ENCODE measurements at regions not wholly inside any gene's neighbourhood (a gene's known extent, or its start where the extent isn't known, plus 50 kb on each side); places are given as distances from the start of the nearest gene placed in this dataset.

- intact Hi-C loops (cut with DNase I), result no loop called here
- no peaks in the 10 kb centered on the region for H3K4me1 ChIP-seq
- no peaks in the 10 kb centered on the region for H3K27me3 ChIP-seq
- H3K36me3 ChIP-seq, result no peaks in the 10 kb centered on the region
- H3K4me3 ChIP-seq, result no peak overlapping the region
- no peaks in the 10 kb centered on the region for H3K9me3 ChIP-seq
- DNase-seq (ENCODE audit: extremely low spot score in 2 of 2), result no peak
- no peak overlapping the region for H3K27ac ChIP-seq
- TF ChIP-seq CTCF (IDR thresholded peaks at IDR 0.05) (no peak), POLR2AphosphoS5 (IDR thresholded peaks at IDR 0.05; ENCODE audit: insufficient read depth in 1 of 2, low read depth in 1 of 2) (no peak)
Measured at GRCh38 chr13:104841110-104841509, 1694.4 kb downstream of the EFNB2 start.

- intact Hi-C loops (cut with DNase I), result no loop called here
- Histone ChIP-seq H3K27me3 (no peaks in the 10 kb centered on the region), H3K9me3 (no peaks in the 10 kb centered on the region), H3K4me1 (no peaks in the 10 kb centered on the region), H3K36me3 (no peaks in the 10 kb centered on the region), H3K27ac (no peak overlapping the region), H3K4me3 (no peak overlapping the region)
- TF ChIP-seq CTCF (IDR thresholded peaks at IDR 0.05), result no peak
- no peak for TF ChIP-seq POLR2A (IDR thresholded peaks at IDR 0.05)
- TF ChIP-seq POLR2AphosphoS5 (IDR thresholded peaks at IDR 0.05; ENCODE audit: insufficient read depth in 1 of 2, low read depth in 1 of 2), result no peak
- DNase-seq (ENCODE audit: extremely low spot score in 2 of 2), result no peak
Measured at GRCh38 chr13:104837756-104838155, 1697.7 kb downstream of the EFNB2 start.

GRCh38 chr13:104833221-104833620, 1702.2 kb downstream of the EFNB2 start:
- intact Hi-C loops (cut with DNase I), result no loop called here
- TF ChIP-seq POLR2A (IDR thresholded peaks at IDR 0.05), result no peak
- no peak for TF ChIP-seq POLR2AphosphoS5 (IDR thresholded peaks at IDR 0.05; ENCODE audit: insufficient read depth in 1 of 2, low read depth in 1 of 2)
- no peak for TF ChIP-seq CTCF (IDR thresholded peaks at IDR 0.05)

GRCh38 chr13:104832231-104832630, 1703.2 kb downstream of the EFNB2 start:
- Histone ChIP-seq H3K4me3 (no peak overlapping the region), H3K4me1 (no peaks in the 10 kb centered on the region), H3K27me3 (no peaks in the 10 kb centered on the region), H3K36me3 (no peaks in the 10 kb centered on the region), H3K27ac (no peak overlapping the region), H3K9me3 (no peaks in the 10 kb centered on the region)
- intact Hi-C loops (cut with DNase I), result no loop called here
- TF ChIP-seq CTCF (IDR thresholded peaks at IDR 0.05), result no peak
- no peak for TF ChIP-seq POLR2AphosphoS5 (IDR thresholded peaks at IDR 0.05; ENCODE audit: insufficient read depth in 1 of 2, low read depth in 1 of 2)
- TF ChIP-seq POLR2A (IDR thresholded peaks at IDR 0.05), result no peak
- DNase-seq (ENCODE audit: extremely low spot score in 2 of 2), result no peak

More at GRCh38 chr13:104833221-104833620, 1702.2 kb downstream of the EFNB2 start:
- H3K4me3 ChIP-seq, result no peak overlapping the region
- H3K9me3 ChIP-seq, result no peaks in the 10 kb centered on the region
- H3K4me1 ChIP-seq, result no peaks in the 10 kb centered on the region
- H3K36me3 ChIP-seq, result no peaks in the 10 kb centered on the region
- DNase-seq (ENCODE audit: extremely low spot score in 2 of 2), result no peak
- H3K27ac ChIP-seq, result no peak overlapping the region
- H3K27me3 ChIP-seq, result no peaks in the 10 kb centered on the region

GRCh38 chr13:104831831-104832230, 1703.6 kb downstream of the EFNB2 start:
- no peaks in the 10 kb centered on the region for H3K27me3 ChIP-seq
- no peak overlapping the region for H3K4me3 ChIP-seq
- no peaks in the 10 kb centered on the region for H3K36me3 ChIP-seq
- no peak overlapping the region for H3K27ac ChIP-seq
- TF ChIP-seq CTCF (IDR thresholded peaks at IDR 0.05), result no peak
- no peaks in the 10 kb centered on the region for H3K4me1 ChIP-seq
- intact Hi-C loops (cut with DNase I), result no loop called here
- DNase-seq (ENCODE audit: extremely low spot score in 2 of 2), result no peak
- H3K9me3 ChIP-seq, result no peaks in the 10 kb centered on the region

All from vagina (tissue), 2 donors.